Breast epithelium (tissue), 3 donors: ENCODE measurements at regions not wholly inside any gene's neighbourhood (a gene's known extent, or its start where the extent isn't known, plus 50 kb on each side); places are given as distances from the start of the nearest gene placed in this dataset.

Source experiments
- POLR2AphosphoS5 ChIP-seq, 3 donors: sonication (generic); formaldehyde crosslinking; IDR thresholded peaks; one replicate each; pipeline ENCODE4 v1.6.1; 2017; ENCODE audit warnings: antibody characterized with exemption in 3 of 3
- TF ChIP-seq, protein P1 (sequence below), 3 donors: fragments of 450-650 bp; IDR thresholded peaks; one replicate each; pipeline ENCODE4 v1.5.1; 2016 to 2017; ENCODE audit warnings: antibody characterized with exemption in 3 of 3, mild to moderate bottlenecking in 3 of 3, moderate library complexity in 3 of 3

DNA sequence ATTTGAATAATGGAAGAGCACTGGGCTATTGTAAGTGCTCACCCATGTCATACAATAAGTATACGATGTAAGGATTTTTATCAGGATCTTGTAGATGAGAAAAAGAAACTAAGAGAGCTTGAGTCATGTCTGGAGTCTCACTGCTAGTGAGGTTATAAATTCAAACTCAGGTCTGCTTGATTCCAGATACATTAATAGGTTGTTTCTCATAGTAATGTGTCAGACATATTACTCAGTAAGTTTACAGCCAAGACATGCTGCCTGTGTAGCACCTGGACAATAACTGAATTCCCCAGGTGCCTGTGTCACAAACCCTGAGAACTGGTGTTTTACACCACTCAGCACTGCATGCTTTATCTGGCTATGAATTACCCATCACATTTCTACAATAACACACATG, 216.9 kb upstream of the LRP1B start:
- TF ChIP-seq, protein P1, sequence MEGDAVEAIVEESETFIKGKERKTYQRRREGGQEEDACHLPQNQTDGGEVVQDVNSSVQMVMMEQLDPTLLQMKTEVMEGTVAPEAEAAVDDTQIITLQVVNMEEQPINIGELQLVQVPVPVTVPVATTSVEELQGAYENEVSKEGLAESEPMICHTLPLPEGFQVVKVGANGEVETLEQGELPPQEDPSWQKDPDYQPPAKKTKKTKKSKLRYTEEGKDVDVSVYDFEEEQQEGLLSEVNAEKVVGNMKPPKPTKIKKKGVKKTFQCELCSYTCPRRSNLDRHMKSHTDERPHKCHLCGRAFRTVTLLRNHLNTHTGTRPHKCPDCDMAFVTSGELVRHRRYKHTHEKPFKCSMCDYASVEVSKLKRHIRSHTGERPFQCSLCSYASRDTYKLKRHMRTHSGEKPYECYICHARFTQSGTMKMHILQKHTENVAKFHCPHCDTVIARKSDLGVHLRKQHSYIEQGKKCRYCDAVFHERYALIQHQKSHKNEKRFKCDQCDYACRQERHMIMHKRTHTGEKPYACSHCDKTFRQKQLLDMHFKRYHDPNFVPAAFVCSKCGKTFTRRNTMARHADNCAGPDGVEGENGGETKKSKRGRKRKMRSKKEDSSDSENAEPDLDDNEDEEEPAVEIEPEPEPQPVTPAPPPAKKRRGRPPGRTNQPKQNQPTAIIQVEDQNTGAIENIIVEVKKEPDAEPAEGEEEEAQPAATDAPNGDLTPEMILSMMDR (IDR thresholded peaks at IDR 0.05) = no peak
- no peak for TF ChIP-seq POLR2AphosphoS5 (IDR thresholded peaks at IDR 0.05)
